IMR-90 (cell line): ENCODE measurements at regions not wholly inside any gene's neighbourhood (a gene's known extent, or its start where the extent isn't known, plus 50 kb on each side); places are given as distances from the start of the nearest gene placed in this dataset.

Source experiments
- ATAC-seq: fragments of 200-7000 bp; cut with Tn5 transposase; 2 replicates; pipeline ENCODE4 v1.9.1; 2020; ENCODE audit warnings: low read depth, mild to moderate bottlenecking, moderate library complexity
- BruUV-seq: library from RNA; stranded (reverse); fragments of 400-500 nt; replicated peaks from 2 replicates; lab custom pipeline; 2021; lab: Mats Ljungman, UMichigan
- CTCF ChIA-PET: fragments of 300-600 bp; formaldehyde crosslinking; extraction: SDS; loops from one replicate; lab custom pipeline; 2021; ENCODE audit warnings: antibody characterized with exemption; lab: Yijun Ruan, JAX
- POLR2A ChIA-PET: fragments of 300-600 bp; sonication (Branson Sonifier 250); formaldehyde crosslinking; loops from one replicate; lab custom pipeline; 2022; ENCODE audit warnings: antibody characterized with exemption; ENCODE audit not compliant: unreplicated experiment; lab: Charles Lee
- DNase-seq: peaks from one replicate; pipeline ENCODE4 v3.0.0; 2013
- H2AFZ ChIP-seq: replicated peaks from 2 replicates; pipeline ENCODE3; 2013; ENCODE audit warnings: low read length, mild to moderate bottlenecking; ENCODE audit not compliant: poor library complexity
- H2AK5ac ChIP-seq: 2 replicates; pipeline ENCODE4 v1.6.1; 2013; ENCODE audit warnings: low read depth, low read length, inconsistent platforms
- H2AK9ac ChIP-seq: replicated peaks from 2 replicates; pipeline ENCODE3; 2013; ENCODE audit warnings: mild to moderate bottlenecking, low read depth, low read length, moderate library complexity; ENCODE audit not compliant: poor library complexity
- H2BK120ac ChIP-seq: 2 replicates; pipeline ENCODE4 v1.6.1; 2013; ENCODE audit warnings: low read depth, low read length, inconsistent platforms
- H2BK15ac ChIP-seq: 3 replicates; pipeline ENCODE4 v1.6.1; 2013; ENCODE audit warnings: low read depth, low read length, inconsistent platforms
- H2BK20ac ChIP-seq: 2 replicates; pipeline ENCODE4 v1.6.1; 2013; ENCODE audit warnings: low read depth, mild to moderate bottlenecking, inconsistent platforms, low read length, moderate library complexity
- H2BK5ac ChIP-seq: 2 replicates; pipeline ENCODE4 v1.6.1; 2013; ENCODE audit warnings: mild to moderate bottlenecking, low read depth, low read length, inconsistent platforms; ENCODE audit not compliant: poor library complexity, severe bottlenecking
- H3K14ac ChIP-seq: replicated peaks from 2 replicates; pipeline ENCODE4 v1.6.1; 2013; ENCODE audit warnings: low read depth, low read length, inconsistent platforms
- H3K18ac ChIP-seq: 2 replicates; pipeline ENCODE4 v1.6.1; 2013; ENCODE audit warnings: low read depth, low read length, control low read depth
- H3K23ac ChIP-seq: 2 replicates; pipeline ENCODE4 v1.6.1; 2013; ENCODE audit warnings: low read depth, low read length, inconsistent platforms
- H3K27ac ChIP-seq: 2 replicates; pipeline ENCODE4 v1.5.1; 2013; ENCODE audit warnings: mild to moderate bottlenecking, control low read depth, low read length; ENCODE audit not compliant: insufficient read depth
- H3K27me3 ChIP-seq: 2 replicates; pipeline ENCODE4 v1.6.1; 2013; ENCODE audit warnings: low read length; ENCODE audit not compliant: control insufficient read depth, insufficient read depth
- H3K36me3 ChIP-seq: 2 replicates; pipeline ENCODE4 v1.6.1; 2013; ENCODE audit warnings: low read length, mixed read lengths; ENCODE audit not compliant: control insufficient read depth, insufficient read depth
- H3K4ac ChIP-seq: 2 replicates; pipeline ENCODE4 v1.6.1; 2013; ENCODE audit warnings: low read depth, low read length, inconsistent platforms
- H3K4me1 ChIP-seq: 2 replicates; pipeline ENCODE4 v1.6.1; 2013; ENCODE audit warnings: low read length, mixed read lengths; ENCODE audit not compliant: control insufficient read depth, insufficient read depth
- H3K4me2 ChIP-seq: 2 replicates; pipeline ENCODE4 v1.6.1; 2013; ENCODE audit warnings: low read depth, mild to moderate bottlenecking, control low read depth, low read length, moderate library complexity
- H3K4me3 ChIP-seq: 2 replicates; pipeline ENCODE4 v1.5.1; 2013; ENCODE audit warnings: low read depth, mild to moderate bottlenecking, control low read depth, low read length, moderate library complexity; ENCODE audit not compliant: insufficient read depth
- H3K56ac ChIP-seq: 2 replicates; pipeline ENCODE4 v1.6.1; 2013; ENCODE audit warnings: low read length, inconsistent platforms; ENCODE audit not compliant: insufficient read depth; ENCODE audit errors: extremely low read depth
- H3K79me1 ChIP-seq, 2 experiments: 2 replicates each; pipeline ENCODE4 v1.6.1; 2013; ENCODE audit warnings: low read length in 2 of 2, inconsistent platforms in 1 of 2, low read depth in 1 of 2
- H3K9ac ChIP-seq: 2 replicates; pipeline ENCODE4 v1.6.1; 2013; ENCODE audit warnings: low read depth, low read length, control low read depth
- H3K9me1 ChIP-seq: 2 replicates; pipeline ENCODE4 v1.6.1; 2013; ENCODE audit warnings: low read length, inconsistent platforms; ENCODE audit not compliant: insufficient read depth
- H3K9me3 ChIP-seq: 2 replicates; pipeline ENCODE4 v1.6.1; 2013; ENCODE audit warnings: low read length; ENCODE audit not compliant: control insufficient read depth, insufficient read depth
- H4K20me1 ChIP-seq: 2 replicates; pipeline ENCODE4 v1.6.1; 2013; ENCODE audit warnings: low read length, inconsistent platforms; ENCODE audit not compliant: insufficient read depth
- H4K5ac ChIP-seq: 2 replicates; pipeline ENCODE4 v1.6.1; 2013; ENCODE audit warnings: mild to moderate bottlenecking, low read depth, low read length, control low read depth
- H4K8ac ChIP-seq, 2 experiments: 2 replicates each; pipeline ENCODE4 v1.6.1; 2013; ENCODE audit warnings: low read depth in 2 of 2, low read length in 2 of 2, control low read depth in 1 of 2, inconsistent platforms in 1 of 2
- H4K91ac ChIP-seq: 2 replicates; pipeline ENCODE4 v1.6.1; 2013; ENCODE audit warnings: low read depth, low read length, inconsistent platforms; ENCODE audit not compliant: insufficient read depth
- CEBPB ChIP-seq: IDR thresholded peaks from 2 replicates; pipeline ENCODE4 v1.6.1; 2012; ENCODE audit warnings: low read depth, low read length, improper control_type of control experiment
- CHD1 ChIP-seq: IDR thresholded peaks from 2 replicates; pipeline ENCODE4 v1.6.1; 2012; ENCODE audit warnings: low read depth, low read length, improper control_type of control experiment
- FOS ChIP-seq: fragments of 150-350 bp; IDR thresholded peaks from 2 replicates; pipeline ENCODE4 v1.6.1; 2016; ENCODE audit warnings: low read depth, low read length
- MAFK ChIP-seq: IDR thresholded peaks from 2 replicates; pipeline ENCODE4 v1.6.1; 2012; ENCODE audit warnings: low read depth, low read length, improper control_type of control experiment
- MXI1 ChIP-seq: IDR thresholded peaks from 2 replicates; pipeline ENCODE4 v1.6.1; 2012; ENCODE audit warnings: low read depth, mild to moderate bottlenecking, low read length, moderate library complexity, borderline replicate concordance
- POLR2A ChIP-seq: IDR thresholded peaks from 2 replicates; pipeline ENCODE4 v1.6.1; 2012; ENCODE audit warnings: mild to moderate bottlenecking, low read depth, low read length
- RCOR1 ChIP-seq: IDR thresholded peaks from 2 replicates; pipeline ENCODE4 v1.6.1; 2012; ENCODE audit warnings: mild to moderate bottlenecking, low read length, improper control_type of control experiment; ENCODE audit not compliant: insufficient replicate concordance
- SMC3 ChIP-seq: fragments of 150-350 bp; IDR thresholded peaks from 2 replicates; pipeline ENCODE4 v1.6.1; 2016; ENCODE audit warnings: low read depth, mild to moderate bottlenecking, antibody characterized with exemption, low read length, moderate library complexity
- WGBS, 2 experiments: methylation state at CpG; one replicate each; pipeline versions ENCODE4 v1.1.5 to v1.1.7; 2013; ENCODE audit warnings: missing lambda C conversion rate in 2 of 2; ENCODE audit not compliant: insufficient read length in 1 of 2; ENCODE audit errors: extremely low coverage in 2 of 2; 5-methylcytosine and 5-hydroxymethylcytosine counted together
- dilution Hi-C: fragments of 300-500 bp; cut with HindIII; formaldehyde crosslinking; loops from one replicate; pipeline ENCODE4 v1.14.3; 2018; ENCODE audit warnings: low sequenced_read_pairs; ENCODE audit not compliant: unreplicated experiment
- in situ Hi-C: fragments of 300-500 bp; cut with MboI; formaldehyde crosslinking; loops from 3 replicates; pipeline ENCODE4 v1.14.3; 2019; ENCODE audit warnings: low sequenced_read_pairs, inconsistent platforms, mixed read lengths
- intact Hi-C: fragments of 100-400 bp; cut with micrococcal nuclease; formaldehyde crosslinking; loops from 2 replicates; pipeline ENCODE4 v1.10.0; 2022
- TF ChIP-seq, protein P1 (sequence below): fragments of 150-350 bp; IDR thresholded peaks from 2 replicates; pipeline ENCODE4 v1.6.1; 2016; ENCODE audit warnings: low read depth, mild to moderate bottlenecking, low read length, moderate library complexity, borderline replicate concordance
- TF ChIP-seq, protein P2 (sequence below): fragments of 150-350 bp; IDR thresholded peaks from 2 replicates; pipeline ENCODE4 v1.6.1; 2017; ENCODE audit warnings: mild to moderate bottlenecking, antibody characterized with exemption, low read length, low read depth
- TF ChIP-seq, protein P3 (sequence below): conservative IDR thresholded peaks from 2 replicates; pipeline ENCODE4 v1.5.1; 2012; ENCODE audit warnings: mild to moderate bottlenecking, low read depth, low read length, improper control_type of control experiment

DNA sequence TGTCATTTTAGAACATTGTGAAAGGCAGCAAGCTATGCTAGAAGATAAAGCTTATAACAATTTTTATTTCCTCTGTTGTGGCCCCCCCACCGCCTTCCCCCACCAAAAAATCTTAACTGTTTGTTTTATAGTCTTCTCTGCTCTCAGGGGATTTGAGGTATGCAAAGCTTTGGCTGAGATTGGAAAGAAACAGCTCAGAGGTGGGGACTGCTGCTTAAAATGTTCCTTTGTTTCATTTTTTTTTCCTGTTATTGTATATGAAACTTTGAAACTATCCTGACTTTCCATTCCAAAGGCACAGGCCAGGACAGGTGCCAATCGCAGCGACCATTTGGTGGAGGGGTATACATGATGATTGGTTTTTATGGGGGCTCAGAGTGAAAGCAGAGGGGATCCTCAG is 114.7 kb upstream of the PHACTR1 start:
- no peaks in the 10 kb centered on the region for H3K36me3 ChIP-seq
- H3K9me1 ChIP-seq = no peaks in the 10 kb centered on the region
- no peak overlapping the region for H2AK5ac ChIP-seq
- intact Hi-C loops (loop anchor here (5.0 kb wide), 1 partner anchor 120 kb away; no protein-coding TSS in a partner anchor), dilution Hi-C loops (no loop called here), in situ Hi-C loops (no loop called here)
- H2AFZ ChIP-seq = no peak overlapping the region
- ATAC-seq (no peak), DNase-seq (no peak)
- no peak overlapping the region for H3K18ac ChIP-seq
- no peaks in the 10 kb centered on the region for H4K20me1 ChIP-seq
- H3K27me3 ChIP-seq = no peaks in the 10 kb centered on the region
- no peaks in the 10 kb centered on the region for H3K9me3 ChIP-seq
- no peak overlapping the region for H3K4me3 ChIP-seq
- H2BK20ac ChIP-seq = no peak overlapping the region
- no TSS peak for BruUV-seq
- no peaks in the 10 kb centered on the region for H3K79me1 ChIP-seq
- TF ChIP-seq, protein P1, sequence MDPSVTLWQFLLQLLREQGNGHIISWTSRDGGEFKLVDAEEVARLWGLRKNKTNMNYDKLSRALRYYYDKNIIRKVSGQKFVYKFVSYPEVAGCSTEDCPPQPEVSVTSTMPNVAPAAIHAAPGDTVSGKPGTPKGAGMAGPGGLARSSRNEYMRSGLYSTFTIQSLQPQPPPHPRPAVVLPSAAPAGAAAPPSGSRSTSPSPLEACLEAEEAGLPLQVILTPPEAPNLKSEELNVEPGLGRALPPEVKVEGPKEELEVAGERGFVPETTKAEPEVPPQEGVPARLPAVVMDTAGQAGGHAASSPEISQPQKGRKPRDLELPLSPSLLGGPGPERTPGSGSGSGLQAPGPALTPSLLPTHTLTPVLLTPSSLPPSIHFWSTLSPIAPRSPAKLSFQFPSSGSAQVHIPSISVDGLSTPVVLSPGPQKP = no peak
- TF ChIP-seq FOS (no peak), MAFK (no peak), POLR2A (no peak), RCOR1 (no peak), CEBPB (no peak), SMC3 (no peak), CHD1 (no peak), MXI1 (no peak)
- TF ChIP-seq, protein P2, sequence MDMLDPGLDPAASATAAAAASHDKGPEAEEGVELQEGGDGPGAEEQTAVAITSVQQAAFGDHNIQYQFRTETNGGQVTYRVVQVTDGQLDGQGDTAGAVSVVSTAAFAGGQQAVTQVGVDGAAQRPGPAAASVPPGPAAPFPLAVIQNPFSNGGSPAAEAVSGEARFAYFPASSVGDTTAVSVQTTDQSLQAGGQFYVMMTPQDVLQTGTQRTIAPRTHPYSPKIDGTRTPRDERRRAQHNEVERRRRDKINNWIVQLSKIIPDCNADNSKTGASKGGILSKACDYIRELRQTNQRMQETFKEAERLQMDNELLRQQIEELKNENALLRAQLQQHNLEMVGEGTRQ = no peak
- TF ChIP-seq, protein P3, sequence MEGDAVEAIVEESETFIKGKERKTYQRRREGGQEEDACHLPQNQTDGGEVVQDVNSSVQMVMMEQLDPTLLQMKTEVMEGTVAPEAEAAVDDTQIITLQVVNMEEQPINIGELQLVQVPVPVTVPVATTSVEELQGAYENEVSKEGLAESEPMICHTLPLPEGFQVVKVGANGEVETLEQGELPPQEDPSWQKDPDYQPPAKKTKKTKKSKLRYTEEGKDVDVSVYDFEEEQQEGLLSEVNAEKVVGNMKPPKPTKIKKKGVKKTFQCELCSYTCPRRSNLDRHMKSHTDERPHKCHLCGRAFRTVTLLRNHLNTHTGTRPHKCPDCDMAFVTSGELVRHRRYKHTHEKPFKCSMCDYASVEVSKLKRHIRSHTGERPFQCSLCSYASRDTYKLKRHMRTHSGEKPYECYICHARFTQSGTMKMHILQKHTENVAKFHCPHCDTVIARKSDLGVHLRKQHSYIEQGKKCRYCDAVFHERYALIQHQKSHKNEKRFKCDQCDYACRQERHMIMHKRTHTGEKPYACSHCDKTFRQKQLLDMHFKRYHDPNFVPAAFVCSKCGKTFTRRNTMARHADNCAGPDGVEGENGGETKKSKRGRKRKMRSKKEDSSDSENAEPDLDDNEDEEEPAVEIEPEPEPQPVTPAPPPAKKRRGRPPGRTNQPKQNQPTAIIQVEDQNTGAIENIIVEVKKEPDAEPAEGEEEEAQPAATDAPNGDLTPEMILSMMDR = no peak
- no peak overlapping the region for H3K14ac ChIP-seq
- H2AK9ac ChIP-seq = no peak overlapping the region
- no peak overlapping the region for H4K8ac ChIP-seq
- WGBS, 2 experiments = 100% methylated on average over 2 of the region's 3 CpGs; no CpG with 5 or more reads in 1 of the 2 experiments
- no peak overlapping the region for H3K27ac ChIP-seq
- ChIA-PET POLR2A (no interaction called here), CTCF (interaction anchor here (0.6 to 2.0 kb wide), 6 partner anchors 80 to 1143 kb away, joined by 3 to 13 read pairs (median 4); partner anchors contain the start of gene EDN1)
- H2BK15ac ChIP-seq = no peak overlapping the region
- H3K56ac ChIP-seq = no peak overlapping the region
- H2BK5ac ChIP-seq = no peak overlapping the region
- H4K91ac ChIP-seq = peak overlapping the region; percentile 53; the same call in 1 of the 2 replicates
- peak overlapping the region; percentile 40; the same call in 1 of the 2 replicates for H3K4ac ChIP-seq
- no peak overlapping the region for H3K23ac ChIP-seq
- H2BK120ac ChIP-seq = peak overlapping the region; percentile 61; the same call in 1 of the 2 replicates
- peaks cover 3% of the 10 kb centered on the region for H3K4me1 ChIP-seq
- no peak overlapping the region for H3K4me2 ChIP-seq
- H4K5ac ChIP-seq = no peak overlapping the region
- H3K9ac ChIP-seq = no peak overlapping the region
